HUES6 (cell line): ENCODE measurements at regions not wholly inside any gene's neighbourhood (a gene's known extent, or its start where the extent isn't known, plus 50 kb on each side); places are given as distances from the start of the nearest gene placed in this dataset.
"Not testable (repeated sequence)": the region's sequence is repeated elsewhere in the genome, so short reads cannot be mapped to it uniquely, and the experiment has no call there.

Source experiments
- H3K27ac ChIP-seq: 2 replicates; pipeline ENCODE4 v1.7.0; 2013; ENCODE audit warnings: low read depth, mild to moderate bottlenecking, low read length, inconsistent platforms
- H3K27me3 ChIP-seq: 2 replicates; pipeline ENCODE4 v1.6.1; 2013; ENCODE audit warnings: low read length; ENCODE audit not compliant: control insufficient read depth, insufficient read depth
- H3K36me3 ChIP-seq: 2 replicates; pipeline ENCODE4 v1.6.1; 2013; ENCODE audit warnings: low read length; ENCODE audit not compliant: control insufficient read depth, insufficient read depth
- H3K4me1 ChIP-seq: 2 replicates; pipeline ENCODE4 v1.6.1; 2013; ENCODE audit warnings: low read length; ENCODE audit not compliant: control insufficient read depth, insufficient read depth
- H3K4me3 ChIP-seq: 2 replicates; pipeline ENCODE4 v1.5.1; 2013; ENCODE audit warnings: low read depth, low read length
- H3K9ac ChIP-seq: one replicate; pipeline ENCODE4 v1.6.1; 2013; ENCODE audit warnings: mild to moderate bottlenecking, low read length
- H3K9me3 ChIP-seq: 2 replicates; pipeline ENCODE4 v1.6.1; 2013; ENCODE audit warnings: low read depth, low read length; ENCODE audit not compliant: control insufficient read depth, insufficient read depth

GRCh38 chr17:70717042-70717441 is 547.7 kb downstream of the KCNJ2 start:
- Histone ChIP-seq H3K9me3 (no peaks in the 10 kb centered on the region), H3K27ac (no peak overlapping the region), H3K27me3 (no peaks in the 10 kb centered on the region), H3K4me1 (no peaks in the 10 kb centered on the region), H3K9ac (no peak overlapping the region), H3K36me3 (no peaks in the 10 kb centered on the region), H3K4me3 (no peak overlapping the region)

- Histone ChIP-seq H3K9me3 (no peaks in the 10 kb centered on the region), H3K9ac (no peak overlapping the region), H3K27ac (no peak overlapping the region), H3K36me3 (no peaks in the 10 kb centered on the region), H3K27me3 (no peaks in the 10 kb centered on the region), H3K4me3 (no peak overlapping the region), H3K4me1 (no peaks in the 10 kb centered on the region)
These were observed 567.1 kb downstream of the KCNJ2 start for GRCh38 chr17:70736375-70736957.

GRCh38 chr17:70739065-70739464 is 569.7 kb downstream of the KCNJ2 start:
- no peaks in the 10 kb centered on the region for H3K4me1 ChIP-seq
- no peak overlapping the region for H3K9ac ChIP-seq
- H3K36me3 ChIP-seq, result no peaks in the 10 kb centered on the region
- H3K27ac ChIP-seq, result no peak overlapping the region
- H3K27me3 ChIP-seq, result no peaks in the 10 kb centered on the region
- no peaks in the 10 kb centered on the region for H3K9me3 ChIP-seq
- no peak overlapping the region for H3K4me3 ChIP-seq

- H3K27me3 ChIP-seq, H3K9ac ChIP-seq, H3K4me1 ChIP-seq, H3K9me3 ChIP-seq, H3K36me3 ChIP-seq, H3K27ac ChIP-seq, H3K4me3 ChIP-seq: not testable (repeated sequence)
These were observed 577.2 kb downstream of the KCNJ2 start for GRCh38 chr17:70746574-70746973.

- Histone ChIP-seq H3K9ac (no peak overlapping the region), H3K4me1 (no peaks in the 10 kb centered on the region), H3K9me3 (no peaks in the 10 kb centered on the region), H3K27ac (no peak overlapping the region), H3K27me3 (no peaks in the 10 kb centered on the region), H3K36me3 (no peaks in the 10 kb centered on the region), H3K4me3 (no peak overlapping the region)
These were observed 581.7 kb downstream of the KCNJ2 start for GRCh38 chr17:70750983-70751382.

- H3K36me3 ChIP-seq, H3K4me3 ChIP-seq, H3K27me3 ChIP-seq, H3K9me3 ChIP-seq, H3K27ac ChIP-seq, H3K9ac ChIP-seq, H3K4me1 ChIP-seq: not testable (repeated sequence)
These were observed 583.1 kb downstream of the KCNJ2 start for GRCh38 chr17:70752461-70752860.

- H3K9ac ChIP-seq, result no peak overlapping the region
- H3K36me3 ChIP-seq, result no peaks in the 10 kb centered on the region
- no peak overlapping the region for H3K27ac ChIP-seq
- no peaks in the 10 kb centered on the region for H3K9me3 ChIP-seq
- H3K27me3 ChIP-seq, result no peaks in the 10 kb centered on the region
- H3K4me3 ChIP-seq, result no peak overlapping the region
- H3K4me1 ChIP-seq, result no peaks in the 10 kb centered on the region
These were observed 583.7 kb downstream of the KCNJ2 start for GRCh38 chr17:70752966-70753467.

- no peaks in the 10 kb centered on the region for H3K9me3 ChIP-seq
- no peak overlapping the region for H3K27ac ChIP-seq
- H3K9ac ChIP-seq, result no peak overlapping the region
- H3K4me3 ChIP-seq, result no peak overlapping the region
- H3K36me3 ChIP-seq, result no peaks in the 10 kb centered on the region
- no peaks in the 10 kb centered on the region for H3K27me3 ChIP-seq
- no peaks in the 10 kb centered on the region for H3K4me1 ChIP-seq
These were observed 593.7 kb downstream of the KCNJ2 start for GRCh38 chr17:70763018-70763417.

- H3K27ac ChIP-seq, result no peak overlapping the region; the same call in 1 of the 2 replicates
- no peaks in the 10 kb centered on the region for H3K9me3 ChIP-seq
- H3K9ac ChIP-seq, result no peak overlapping the region
- no peaks in the 10 kb centered on the region for H3K36me3 ChIP-seq
- no peaks in the 10 kb centered on the region for H3K4me1 ChIP-seq
- H3K4me3 ChIP-seq, result no peak overlapping the region
- no peaks in the 10 kb centered on the region for H3K27me3 ChIP-seq
These were observed 597.9 kb downstream of the KCNJ2 start for GRCh38 chr17:70767102-70767701.

- no peaks in the 10 kb centered on the region for H3K27me3 ChIP-seq
- no peak overlapping the region for H3K27ac ChIP-seq
- no peak overlapping the region for H3K4me3 ChIP-seq
- no peaks in the 10 kb centered on the region for H3K36me3 ChIP-seq
- H3K4me1 ChIP-seq, result no peaks in the 10 kb centered on the region
- no peaks in the 10 kb centered on the region for H3K9me3 ChIP-seq
- no peak overlapping the region for H3K9ac ChIP-seq
These were observed 600.6 kb downstream of the KCNJ2 start for GRCh38 chr17:70769956-70770355.

GRCh38 chr17:70771804-70772386 is 602.6 kb downstream of the KCNJ2 start:
- H3K4me1 ChIP-seq, result no peaks in the 10 kb centered on the region
- H3K9ac ChIP-seq, result no peak overlapping the region
- H3K9me3 ChIP-seq, result no peaks in the 10 kb centered on the region
- H3K36me3 ChIP-seq, result no peaks in the 10 kb centered on the region
- H3K27ac ChIP-seq, result no peak overlapping the region
- H3K4me3 ChIP-seq, result no peak overlapping the region
- H3K27me3 ChIP-seq, result no peaks in the 10 kb centered on the region
